NB4 (cell line): ENCODE measurements at regions not wholly inside any gene's neighbourhood (a gene's known extent, or its start where the extent isn't known, plus 50 kb on each side); places are given as distances from the start of the nearest gene placed in this dataset.

Experiments
- DNase-seq: peaks from one replicate; pipeline ENCODE4 v3.0.0; 2010; ENCODE audit warnings: low read depth
- H3K4me3 ChIP-seq: one replicate; pipeline ENCODE4 v1.5.1; 2011; ENCODE audit warnings: mild to moderate bottlenecking, low read depth, low read length, moderate library complexity
- CTCF ChIP-seq: IDR thresholded peaks from one replicate; pipeline ENCODE4 v1.5.1; 2012; ENCODE audit warnings: low read depth, low read length
- MAX ChIP-seq: IDR thresholded peaks from 2 replicates; pipeline ENCODE4 v1.6.1; 2011; ENCODE audit warnings: low read depth, low read length
- MYC ChIP-seq: IDR thresholded peaks from 2 replicates; pipeline ENCODE4 v1.6.1; 2011; ENCODE audit warnings: low read depth, low read length
- POLR2A ChIP-seq: IDR thresholded peaks from 2 replicates; pipeline ENCODE4 v1.6.1; 2011; ENCODE audit warnings: mild to moderate bottlenecking; ENCODE audit not compliant: insufficient read length; ENCODE audit errors: extremely low read depth

GRCh38 chr13:111518161-111518792 is 197.8 kb downstream of the TEX29 start:
- H3K4me3 ChIP-seq = no peak overlapping the region
- no peak for DNase-seq
- TF ChIP-seq MYC = no peak
- no peak for TF ChIP-seq POLR2A

GRCh38 chr13:111519041-111519440 is 198.6 kb downstream of the TEX29 start:
- no peak overlapping the region for H3K4me3 ChIP-seq
- DNase-seq = no peak
- no peak for TF ChIP-seq MAX
- no peak for TF ChIP-seq MYC
- TF ChIP-seq CTCF = no peak
- no peak for TF ChIP-seq POLR2A

- no peak for TF ChIP-seq POLR2A
- no peak for TF ChIP-seq MAX
- no peak for TF ChIP-seq CTCF
- no peak for TF ChIP-seq MYC
- no peak for DNase-seq
- H3K4me3 ChIP-seq = no peak overlapping the region
Measured at GRCh38 chr13:111519490-111520170, 199.2 kb downstream of the TEX29 start.

GRCh38 chr13:111521030-111521429 is 200.6 kb downstream of the TEX29 start:
- no peak overlapping the region for H3K4me3 ChIP-seq
- no peak for TF ChIP-seq MYC
- no peak for DNase-seq

GRCh38 chr13:111521691-111522229 is 201.3 kb downstream of the TEX29 start:
- TF ChIP-seq MAX = no peak
- no peak for TF ChIP-seq MYC
- TF ChIP-seq CTCF = no peak
- no peak for TF ChIP-seq POLR2A
- no peak overlapping the region for H3K4me3 ChIP-seq
- DNase-seq = no peak

- H3K4me3 ChIP-seq = no peak overlapping the region
- no peak for TF ChIP-seq MYC
- TF ChIP-seq MAX = no peak
- no peak for TF ChIP-seq CTCF
- TF ChIP-seq POLR2A = no peak
- DNase-seq = no peak
Measured at GRCh38 chr13:111525320-111526118, 205.1 kb downstream of the TEX29 start.
